SK-N-SH (cell line): ENCODE measurements at regions not wholly inside any gene's neighbourhood (a gene's known extent, or its start where the extent isn't known, plus 50 kb on each side); places are given as distances from the start of the nearest gene placed in this dataset.
A peak's percentile ranks its signal among the peaks of the same experiment; 100 is the strongest.

Experiments
- CTCF ChIA-PET: fragments of 300-600, 350-600 bp; formaldehyde crosslinking; extraction: SDS; loops from one replicate; lab custom pipeline; 2021; lab: Yijun Ruan, JAX
- POLR2A ChIA-PET: fragments of 350-600 bp; sonication (Branson Sonifier 250); formaldehyde crosslinking; extraction: SDS; loops from one replicate; lab custom pipeline; 2020; ENCODE audit warnings: antibody characterized with exemption, inconsistent platforms; lab: Yijun Ruan, JAX
- DNase-seq: peaks from one replicate; pipeline ENCODE4 v3.0.0; 2012
- H2AFZ ChIP-seq: fragments of 200-600 bp; sonication (generic); 2 replicates; pipeline ENCODE4 v1.8.1; 2016; ENCODE audit warnings: antibody characterized with exemption, mild to moderate bottlenecking, low read depth
- H3F3A ChIP-seq: fragments of 200-600 bp; sonication (generic); replicated peaks from 2 replicates; pipeline ENCODE3; 2016; ENCODE audit warnings: antibody characterized with exemption, mild to moderate bottlenecking; ENCODE audit not compliant: insufficient read depth
- H3K27ac ChIP-seq, 2 experiments: fragments of 200-500 bp in 1 of 2; fragments of 200-600 bp in 1 of 2; sonication (Bioruptor generic) in 1 of 2; sonication (generic), shearing (Covaris generic) in 1 of 2; 2 replicates each; pipeline versions ENCODE4 v1.5.1 to v1.6.1; 2014 to 2016; ENCODE audit warnings: low read depth in 2 of 2, inconsistent platforms in 1 of 2, low read length in 1 of 2, mild to moderate bottlenecking in 1 of 2, mixed read lengths in 1 of 2
- H3K27me3 ChIP-seq: fragments of 200-600 bp; sonication (generic), shearing (Covaris generic); 2 replicates; pipeline ENCODE4 v1.6.1; 2016; ENCODE audit warnings: mixed run types; ENCODE audit not compliant: insufficient read depth
- H3K36me3 ChIP-seq, 2 experiments: fragments of 200-500 bp in 1 of 2; fragments of 200-600 bp in 1 of 2; sonication (Bioruptor generic) in 1 of 2; sonication (generic) in 1 of 2; replicated peaks in 1 of 2; 2 replicates each; pipeline versions ENCODE3 to v1.5.1; 2014 to 2016; ENCODE audit warnings: low read length in 1 of 2, mild to moderate bottlenecking in 1 of 2; ENCODE audit not compliant: insufficient read depth in 2 of 2, control insufficient read depth in 1 of 2
- H3K4me1 ChIP-seq, 2 experiments: fragments of 200-500 bp in 1 of 2; fragments of 200-600 bp in 1 of 2; sonication (Bioruptor generic) in 1 of 2; sonication (generic), shearing (Covaris generic) in 1 of 2; 2 replicates each; pipeline versions ENCODE4 v1.5.1 to v1.6.1; 2014 to 2016; ENCODE audit warnings: low read depth in 1 of 2, low read length in 1 of 2, mixed run types in 1 of 2; ENCODE audit not compliant: insufficient read depth in 2 of 2, control insufficient read depth in 1 of 2
- H3K4me2 ChIP-seq: fragments of 200-600 bp; sonication (generic), shearing (Covaris generic); 2 replicates; pipeline ENCODE4 v1.6.1; 2017; ENCODE audit warnings: mixed run types
- H3K4me3 ChIP-seq, 2 experiments: fragments of 200-500 bp in 1 of 2; fragments of 200-600 bp in 1 of 2; sonication (Bioruptor generic) in 1 of 2; sonication (generic), shearing (Covaris generic) in 1 of 2; 2 replicates each; pipeline versions ENCODE4 v1.5.1 to v1.8.1; 2014 to 2016; ENCODE audit warnings: low read depth in 2 of 2, inconsistent platforms in 1 of 2, low read length in 1 of 2, mild to moderate bottlenecking in 1 of 2, mixed read lengths in 1 of 2, moderate library complexity in 1 of 2
- H3K79me2 ChIP-seq: fragments of 200-600 bp; sonication (generic); 2 replicates; pipeline ENCODE4 v1.8.1; 2017; ENCODE audit warnings: mild to moderate bottlenecking; ENCODE audit not compliant: insufficient read depth
- H3K9ac ChIP-seq: fragments of 200-600 bp; sonication (generic); 2 replicates; pipeline ENCODE4 v1.6.1; 2017; ENCODE audit warnings: mixed run types
- H3K9me2 ChIP-seq: fragments of 200-600 bp; sonication (generic); 2 replicates; pipeline ENCODE4 v1.6.1; 2017; ENCODE audit warnings: mixed run types
- H3K9me3 ChIP-seq: fragments of 200-600 bp; sonication (generic); 2 replicates; pipeline ENCODE4 v1.6.1; 2017; ENCODE audit warnings: mixed run types, mild to moderate bottlenecking, moderate library complexity
- H4K20me1 ChIP-seq: fragments of 200-600 bp; sonication (generic); 2 replicates; pipeline ENCODE4 v1.6.1; 2017; ENCODE audit warnings: mild to moderate bottlenecking, mixed run types; ENCODE audit not compliant: insufficient read depth
- CTCF ChIP-seq: fragments of 200-600 bp; sonication (generic); IDR thresholded peaks from 2 replicates; pipeline ENCODE4 v1.6.1; 2017; ENCODE audit warnings: antibody characterized with exemption, mild to moderate bottlenecking, moderate library complexity
- ELF1 ChIP-seq: IDR thresholded peaks from 2 replicates; pipeline ENCODE4 v1.4.0; 2012
- EP300 ChIP-seq, 2 experiments: IDR thresholded peaks; 2 replicates each; pipeline versions ENCODE4 v1.4.0 to v1.6.1; 2012; ENCODE audit warnings: borderline replicate concordance in 1 of 2, low read depth in 1 of 2, low read length in 1 of 2
- EZH2phosphoT487 ChIP-seq: fragments of 200-600 bp; sonication (generic); IDR thresholded peaks from 2 replicates; pipeline ENCODE4 v1.6.1; 2017; ENCODE audit warnings: low read depth, mixed run types, mild to moderate bottlenecking, antibody characterized with exemption, moderate library complexity, borderline replicate concordance
- FOSL2 ChIP-seq: IDR thresholded peaks from 2 replicates; pipeline ENCODE4 v1.4.0; 2012; ENCODE audit warnings: low read depth, mild to moderate bottlenecking, moderate library complexity, borderline replicate concordance
- GABPA ChIP-seq: IDR thresholded peaks from 2 replicates; pipeline ENCODE4 v1.4.0; 2012; ENCODE audit warnings: low read depth, mild to moderate bottlenecking
- GATA2 ChIP-seq: sonication (generic); formaldehyde crosslinking; IDR thresholded peaks from 2 replicates; pipeline ENCODE4 v1.5.0; 2020; ENCODE audit warnings: mild to moderate bottlenecking, missing genetic modification reagents
- JUND ChIP-seq: IDR thresholded peaks from 2 replicates; pipeline ENCODE4 v1.4.0; 2012
- MEF2A ChIP-seq: IDR thresholded peaks from 2 replicates; pipeline ENCODE4 v1.4.0; 2012; ENCODE audit warnings: low read depth, borderline replicate concordance
- NFIC ChIP-seq: IDR thresholded peaks from 2 replicates; pipeline ENCODE4 v1.4.0; 2012; ENCODE audit warnings: borderline replicate concordance
- NRF1 ChIP-seq: IDR thresholded peaks from 2 replicates; pipeline ENCODE4 v1.6.1; 2012; ENCODE audit warnings: low read depth, mild to moderate bottlenecking, low read length
- PBX3 ChIP-seq: IDR thresholded peaks from 2 replicates; pipeline ENCODE4; 2012
- POLR2AphosphoS5 ChIP-seq: IDR thresholded peaks from 2 replicates; pipeline ENCODE4 v1.6.1; 2012; ENCODE audit warnings: low read depth, low read length
- REST ChIP-seq: IDR thresholded peaks from 2 replicates; pipeline ENCODE4 v1.6.1; 2012; ENCODE audit warnings: mild to moderate bottlenecking, low read depth, low read length, moderate library complexity
- RFX5 ChIP-seq: IDR thresholded peaks from 2 replicates; pipeline ENCODE4 v1.6.1; 2012; ENCODE audit warnings: mild to moderate bottlenecking, improper control_type of control experiment, low read length
- TAF1 ChIP-seq: IDR thresholded peaks from 2 replicates; pipeline ENCODE4 v1.6.1; 2012; ENCODE audit warnings: low read depth, mild to moderate bottlenecking, low read length, moderate library complexity, borderline replicate concordance
- TCF12 ChIP-seq: IDR thresholded peaks from 2 replicates; pipeline ENCODE4 v1.4.0; 2012
- TEAD4 ChIP-seq: IDR thresholded peaks from 2 replicates; pipeline ENCODE4 v1.4.0; 2012; ENCODE audit warnings: mild to moderate bottlenecking, borderline replicate concordance; ENCODE audit not compliant: insufficient read depth
- USF2 ChIP-seq: fragments of 150-350 bp; IDR thresholded peaks from 2 replicates; pipeline ENCODE4 v1.6.1; 2017; ENCODE audit warnings: antibody characterized with exemption, low read length, low read depth, borderline replicate concordance
- YY1 ChIP-seq: IDR thresholded peaks from 2 replicates; pipeline ENCODE4 v1.4.0; 2012; ENCODE audit warnings: low read depth, mild to moderate bottlenecking
- WGBS: methylation state at CpG from one replicate; pipeline ENCODE4 v1.1.6; 2017; ENCODE audit warnings: low lambda C conversion rate; 5-methylcytosine and 5-hydroxymethylcytosine counted together

- H3K79me2 ChIP-seq: no peaks in the 10 kb centered on the region
- POLR2A ChIA-PET: no interaction called here
- no peak overlapping the region for H2AFZ ChIP-seq
- no peak for TF ChIP-seq EZH2phosphoT487
- peak; percentile 34; the same call in 1 of the 2 replicates for TF ChIP-seq POLR2AphosphoS5
- TF ChIP-seq TCF12: peak; percentile 65
- peak; percentile 85 for TF ChIP-seq PBX3
- no peak for TF ChIP-seq USF2
- no peak for TF ChIP-seq GATA2 (CRISPR knock-in tag)
- no peak for TF ChIP-seq GABPA
- TF ChIP-seq ELF1: no peak
- no peak for TF ChIP-seq MEF2A
- TF ChIP-seq CTCF: peak; percentile 41; the same call in 1 of the 2 replicates
- peak; percentile 38; the same call in 1 of the 2 replicates for TF ChIP-seq FOSL2
- peak; percentile 69 for TF ChIP-seq NFIC
- TF ChIP-seq RFX5: no peak
- no peak for TF ChIP-seq REST
- TF ChIP-seq EP300 (IDR thresholded peaks at IDR 0.05; ENCODE audit: borderline replicate concordance in 1 of 2, low read depth in 1 of 2, low read length in 1 of 2): peak in 1 of 2 experiments; percentile 56; a peak in 1 of 4 replicates
- TF ChIP-seq TEAD4: peak; percentile 52; the same call in 1 of the 2 replicates
- peak; percentile 75 for TF ChIP-seq JUND
- TF ChIP-seq YY1: no peak
- TF ChIP-seq TAF1: no peak
- TF ChIP-seq NRF1: no peak
- TF ChIP-seq, all 33 proteins: peak for 9
- H3K27me3 ChIP-seq: no peaks in the 10 kb centered on the region
- CTCF ChIA-PET: no interaction called here
- H3K9me3 ChIP-seq: no peaks in the 10 kb centered on the region
- no peak overlapping the region for H3K9ac ChIP-seq
- peaks cover 0 to 4% of the 10 kb centered on the region in 2 experiments; a peak in 1 of 4 replicates for H3K4me1 ChIP-seq
- 11% methylated on average over 4 of the region's 4 CpGs for WGBS
- H4K20me1 ChIP-seq: no peaks in the 10 kb centered on the region
- peaks cover 9% of the 10 kb centered on the region for H3F3A ChIP-seq
- H3K9me2 ChIP-seq: no peaks in the 10 kb centered on the region
- H3K4me3 ChIP-seq: no peak overlapping the region
- H3K27ac ChIP-seq: peak overlapping the region in 1 of 2 experiments; percentile 38; a peak in 1 of 4 replicates
- DNase-seq: no peak
- H3K36me3 ChIP-seq: no peaks in the 10 kb centered on the region
- H3K4me2 ChIP-seq: peak overlapping the region; percentile 25
These were observed 434.2 kb upstream of the POT1 start for GRCh38 chr7:125363873-125364272.
